Activated naive CD8-positive, alpha-beta T cell treated with anti-CD3 and anti-CD28 coated beads, Interleukin-2, amount 10 ng/mL, durations not matched to agents 7 days and 5 days (primary cell): ENCODE measurements at regions not wholly inside any gene's neighbourhood (a gene's known extent, or its start where the extent isn't known, plus 50 kb on each side); places are given as distances from the start of the nearest gene placed in this dataset.

Experiments
- ATAC-seq: fragments of 150-1000 bp; cut with Tn5 transposase; one replicate; pipeline ENCODE4 v1.10.0; 2021; ENCODE audit warnings: low read depth, moderate library complexity
- POLR2A ChIA-PET: fragments of 350-600 bp; sonication (Branson Sonifier 250); formaldehyde crosslinking; loops from one replicate; lab custom pipeline; 2021; ENCODE audit warnings: antibody characterized with exemption; lab: Charles Lee
- DNase-seq: peaks from one replicate; pipeline ENCODE4 v3.0.0; 2021
- H3K27ac Mint-ChIP-seq: one replicate; pipeline ENCODE4 v1.8.0; 2022; ENCODE audit warnings: mild to moderate bottlenecking, mixed read lengths
- H3K27me3 Mint-ChIP-seq: one replicate; pipeline ENCODE4 v1.8.0; 2022; ENCODE audit warnings: mild to moderate bottlenecking, moderate library complexity, mixed read lengths
- H3K36me3 Mint-ChIP-seq: one replicate; pipeline ENCODE4 v1.8.0; 2021; ENCODE audit warnings: mild to moderate bottlenecking, mixed read lengths
- H3K4me1 Mint-ChIP-seq: one replicate; pipeline ENCODE4 v1.8.0; 2021; ENCODE audit warnings: mixed read lengths
- H3K4me3 Mint-ChIP-seq: one replicate; pipeline ENCODE4 v1.8.0; 2022; ENCODE audit warnings: mild to moderate bottlenecking, moderate library complexity, mixed read lengths
- H3K9me3 Mint-ChIP-seq: one replicate; pipeline ENCODE4 v1.8.0; 2021; ENCODE audit warnings: mixed read lengths

DNA sequence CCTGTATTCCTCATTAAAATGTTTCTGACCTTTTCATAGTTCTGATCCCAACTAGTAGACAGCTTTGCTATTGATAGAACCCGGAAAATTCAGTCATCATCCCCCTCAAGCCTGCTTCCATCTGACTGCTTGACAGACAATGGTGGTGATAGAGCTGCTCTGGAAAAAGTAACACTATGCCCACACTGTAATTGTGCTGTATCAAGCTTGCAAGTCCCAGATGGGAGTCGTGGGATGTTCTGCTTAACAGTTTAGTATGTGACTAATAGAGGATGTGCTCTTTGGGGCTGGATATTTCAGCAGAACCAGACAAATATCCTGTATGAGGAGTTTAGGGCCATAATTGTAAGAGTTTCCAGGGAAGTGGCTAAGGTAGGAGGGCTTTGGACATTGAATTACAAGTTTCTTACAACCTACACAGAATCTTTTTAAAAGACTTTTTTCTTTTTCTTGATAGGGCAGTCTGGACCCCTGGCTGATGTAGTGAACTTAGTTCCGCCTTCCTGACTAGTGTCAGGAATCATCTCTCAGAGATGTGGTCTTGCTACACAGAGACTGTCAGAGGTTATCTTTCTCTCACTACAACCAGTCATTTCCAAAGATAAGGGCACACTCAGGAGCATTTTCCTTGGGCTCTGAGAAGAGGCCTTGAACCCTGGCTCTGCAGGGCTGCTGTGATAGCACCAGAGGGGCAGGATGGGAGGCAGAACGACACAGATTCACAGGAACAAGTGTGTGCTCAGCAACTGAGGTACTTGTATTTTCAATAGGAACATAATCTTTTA, 158.0 kb upstream of the RBMS1 start:
- H3K9me3 Mint-ChIP-seq, result no peaks in the 10 kb centered on the region
- H3K36me3 Mint-ChIP-seq, result no peaks in the 10 kb centered on the region
- ATAC-seq (no peak), DNase-seq (no peak)
- H3K4me3 Mint-ChIP-seq, result no peak overlapping the region
- POLR2A ChIA-PET, result no interaction called here
- H3K27me3 Mint-ChIP-seq, result peaks cover 5% of the 10 kb centered on the region
- H3K27ac Mint-ChIP-seq, result peak overlapping the region; percentile 15
- peaks cover 27% of the 10 kb centered on the region for H3K4me1 Mint-ChIP-seq

DNA sequence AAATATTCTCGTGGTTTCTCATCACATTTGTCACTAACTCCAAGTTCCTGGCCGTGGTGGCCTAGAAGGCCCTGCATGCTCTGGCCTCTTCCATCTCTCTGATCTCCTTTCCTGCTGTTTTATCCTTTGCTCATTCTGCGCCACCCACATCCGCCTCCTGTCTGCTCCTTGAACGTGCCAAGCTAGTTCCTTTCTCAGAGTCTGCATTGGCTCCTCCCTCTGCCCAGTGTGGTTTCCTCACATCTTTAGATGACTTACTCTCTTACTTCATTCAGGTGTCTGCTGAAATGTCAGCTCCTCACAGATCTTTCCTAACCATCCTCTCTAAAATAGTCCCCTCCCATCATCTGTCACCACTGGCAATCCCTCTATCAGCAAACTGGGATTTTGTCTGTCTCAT, 158.6 kb upstream of the RBMS1 start:
- ATAC-seq (peak; percentile 100), DNase-seq (peak; percentile 59)
- peaks cover 27% of the 10 kb centered on the region for H3K4me1 Mint-ChIP-seq
- peak overlapping the region; percentile 69 for H3K4me3 Mint-ChIP-seq
- peaks cover 10% of the 10 kb centered on the region for H3K27me3 Mint-ChIP-seq
- peak overlapping the region; percentile 75 for H3K27ac Mint-ChIP-seq
- no peaks in the 10 kb centered on the region for H3K36me3 Mint-ChIP-seq
- POLR2A ChIA-PET, result no interaction called here
- no peaks in the 10 kb centered on the region for H3K9me3 Mint-ChIP-seq

DNA sequence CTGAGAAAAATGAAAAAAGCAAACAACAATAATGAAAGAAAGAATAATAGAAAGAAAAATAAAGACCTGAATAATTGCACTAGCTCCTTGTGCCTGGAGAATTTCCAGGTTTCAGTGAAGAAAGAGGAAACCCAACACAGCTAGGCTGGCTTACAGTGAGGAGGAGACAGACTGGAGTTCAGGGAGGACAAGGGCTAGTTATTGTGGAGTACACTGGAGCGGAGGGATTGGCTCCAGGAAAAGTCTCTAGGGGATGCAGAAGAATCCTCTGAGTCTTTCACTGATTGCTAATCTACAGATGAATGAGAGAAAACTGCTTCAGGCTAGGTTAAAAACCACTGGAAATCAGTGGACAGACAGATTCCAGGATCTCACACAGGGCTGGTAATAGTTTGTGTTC, 163.6 kb upstream of the RBMS1 start:
- peaks cover 1% of the 10 kb centered on the region for H3K9me3 Mint-ChIP-seq
- POLR2A ChIA-PET, result no interaction called here
- H3K36me3 Mint-ChIP-seq, result peaks cover 6% of the 10 kb centered on the region
- H3K27ac Mint-ChIP-seq, result no peak overlapping the region
- H3K27me3 Mint-ChIP-seq, result peaks cover 22% of the 10 kb centered on the region
- no peak for DNase-seq
- H3K4me1 Mint-ChIP-seq, result peaks cover 11% of the 10 kb centered on the region
- no peak for ATAC-seq
- no peak overlapping the region for H3K4me3 Mint-ChIP-seq

DNA sequence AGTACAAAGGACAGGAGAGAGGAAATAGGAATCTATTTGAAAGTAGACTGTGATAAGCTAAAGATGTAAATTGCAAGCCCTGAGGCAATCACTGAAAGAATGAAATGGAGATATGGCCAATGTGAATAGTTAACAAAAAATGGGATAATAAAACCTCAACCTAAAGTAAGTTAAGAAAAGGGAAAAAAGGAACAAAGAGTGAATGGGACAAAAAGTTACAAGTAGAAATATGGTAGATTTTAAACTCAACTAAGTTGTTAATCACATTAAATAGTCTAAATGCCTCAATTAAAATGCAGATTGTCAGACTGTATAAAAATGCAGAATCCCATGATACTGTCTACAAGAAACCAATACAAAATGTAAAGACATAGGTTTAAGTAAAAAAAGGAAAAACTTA, 165.2 kb upstream of the RBMS1 start:
- DNase-seq (no peak), ATAC-seq (no peak)
- Mint-ChIP-seq H3K27ac (no peak overlapping the region), H3K4me1 (no peaks in the 10 kb centered on the region), H3K36me3 (peaks cover 6% of the 10 kb centered on the region), H3K4me3 (no peak overlapping the region), H3K9me3 (peaks cover 1% of the 10 kb centered on the region), H3K27me3 (peaks cover 22% of the 10 kb centered on the region)
- POLR2A ChIA-PET, result no interaction called here

DNA sequence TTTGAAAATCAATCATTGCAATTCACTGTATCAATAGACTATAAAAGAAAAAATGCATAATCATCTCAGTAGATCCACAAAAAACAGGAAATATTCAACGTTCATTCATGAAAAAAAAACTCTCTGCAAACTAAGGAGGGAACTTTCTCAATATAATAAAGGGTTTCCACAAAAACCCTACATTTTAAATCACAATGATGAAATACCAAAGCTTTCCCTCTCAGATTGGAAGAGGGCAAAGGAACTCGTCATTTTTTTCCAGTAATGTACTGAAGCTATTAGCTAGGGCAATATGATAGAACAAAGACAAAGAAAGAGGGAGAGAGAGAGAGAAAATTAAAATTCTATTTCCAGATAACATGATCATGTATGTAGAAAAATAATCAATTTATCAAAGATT, 167.1 kb upstream of the RBMS1 start:
- peaks cover 1% of the 10 kb centered on the region for H3K9me3 Mint-ChIP-seq
- POLR2A ChIA-PET, result no interaction called here
- ATAC-seq (no peak), DNase-seq (no peak)
- H3K27ac Mint-ChIP-seq, result no peak overlapping the region
- peaks cover 18% of the 10 kb centered on the region for H3K27me3 Mint-ChIP-seq
- H3K36me3 Mint-ChIP-seq, result peaks cover 6% of the 10 kb centered on the region
- H3K4me3 Mint-ChIP-seq, result no peak overlapping the region
- H3K4me1 Mint-ChIP-seq, result peaks cover under 1% of the 10 kb centered on the region

DNA sequence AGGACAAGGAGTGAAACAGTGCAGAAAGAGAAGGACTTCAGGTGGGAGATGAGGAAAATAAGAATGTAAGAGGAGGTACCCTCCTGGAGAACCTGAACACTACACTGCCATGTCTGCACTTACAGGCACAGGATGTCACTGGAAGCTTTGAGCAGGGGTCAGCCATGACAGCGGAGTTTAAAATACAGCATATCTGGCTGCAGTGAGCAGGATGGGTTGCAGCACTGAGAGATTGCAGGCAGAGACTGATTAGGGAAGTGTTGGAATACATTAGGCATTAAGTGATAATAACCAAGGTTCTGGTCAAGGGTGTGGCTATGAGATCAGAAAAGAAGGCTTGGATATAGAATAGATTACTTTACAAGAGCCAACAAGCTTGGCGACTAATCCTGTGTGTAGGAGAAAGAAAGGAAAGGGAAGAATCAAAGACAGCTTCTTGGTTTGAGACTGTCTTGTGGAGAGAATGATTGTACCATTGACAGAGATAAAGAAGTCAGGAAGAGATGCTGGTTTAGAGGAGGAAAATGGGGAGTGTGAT, 171.1 kb upstream of the RBMS1 start:
- Mint-ChIP-seq H3K9me3 (no peaks in the 10 kb centered on the region), H3K4me3 (no peak overlapping the region), H3K27me3 (no peaks in the 10 kb centered on the region), H3K36me3 (no peaks in the 10 kb centered on the region), H3K4me1 (peaks cover 17% of the 10 kb centered on the region), H3K27ac (no peak overlapping the region)
- ATAC-seq (no peak), DNase-seq (no peak)
- POLR2A ChIA-PET, result no interaction called here

DNA sequence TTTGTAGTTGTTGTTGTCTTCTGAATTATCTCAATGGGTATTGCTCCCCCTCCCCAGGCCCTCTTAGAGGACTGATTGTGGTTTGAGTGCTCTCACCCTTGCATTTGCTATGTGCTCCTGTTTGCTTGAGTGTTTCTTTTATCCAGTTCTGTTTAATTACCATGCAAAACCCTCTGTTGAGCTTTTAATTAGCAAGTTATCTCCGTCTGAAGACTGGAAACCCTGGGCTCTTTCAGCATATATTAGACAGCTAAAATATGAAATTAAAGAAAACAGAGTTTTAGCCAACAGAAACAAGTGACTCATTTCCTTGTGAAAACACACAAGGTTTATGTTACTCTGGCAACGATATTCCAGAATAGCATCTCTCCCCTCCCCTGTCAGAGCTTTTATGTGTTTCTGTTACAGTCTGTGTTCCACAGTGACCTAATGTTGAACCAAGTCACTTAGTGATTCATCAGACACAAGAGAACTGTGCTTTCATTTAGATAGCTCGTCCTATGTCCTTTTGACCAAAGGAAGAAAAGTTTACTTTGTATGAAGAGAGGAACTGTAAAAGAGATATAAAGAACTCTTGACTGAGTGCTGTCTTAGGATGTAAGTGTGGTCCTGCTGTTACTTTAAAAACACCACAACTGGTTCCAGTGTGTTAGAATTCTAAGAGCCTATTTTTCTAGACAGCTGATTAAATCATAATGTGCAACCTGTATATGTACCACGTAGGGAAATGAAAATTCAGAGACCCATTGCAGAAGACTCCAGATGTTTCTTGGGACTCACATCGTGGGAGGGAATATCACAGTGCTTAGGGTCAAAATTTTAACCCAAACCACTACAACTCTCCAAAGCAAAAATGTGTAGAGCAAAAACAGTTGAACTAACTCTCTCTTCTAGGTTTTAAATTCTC, 172.8 kb upstream of the RBMS1 start:
- H3K36me3 Mint-ChIP-seq, result no peaks in the 10 kb centered on the region
- H3K27ac Mint-ChIP-seq, result no peak overlapping the region
- H3K9me3 Mint-ChIP-seq, result no peaks in the 10 kb centered on the region
- DNase-seq, result no peak
- ATAC-seq, result peak; percentile 67
- no peaks in the 10 kb centered on the region for H3K27me3 Mint-ChIP-seq
- peaks cover 17% of the 10 kb centered on the region for H3K4me1 Mint-ChIP-seq
- peak overlapping the region; percentile 35 for H3K4me3 Mint-ChIP-seq
- POLR2A ChIA-PET, result interaction anchor here (0.6 kb wide), 1 partner anchor 216 kb away, joined by 3 read pairs; no protein-coding TSS in a partner anchor

DNA sequence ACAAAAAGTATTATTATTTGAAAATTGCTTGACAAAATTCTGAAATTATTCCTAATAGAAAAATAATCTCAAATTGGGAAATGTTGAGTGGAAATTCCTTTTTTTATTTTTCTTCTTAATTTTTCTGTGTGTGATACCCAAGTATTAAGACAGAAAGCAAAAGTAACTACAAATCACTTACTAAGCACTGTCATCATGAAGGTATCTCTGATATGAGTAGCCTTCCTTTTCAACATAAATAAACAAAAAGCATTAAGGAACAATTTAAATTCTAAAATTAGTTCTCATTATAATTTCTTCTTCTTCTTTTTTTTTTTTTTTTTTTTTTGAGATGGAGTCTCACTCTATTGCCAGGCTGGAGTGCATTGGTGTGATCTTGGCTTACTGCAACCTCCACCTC, 174.2 kb upstream of the RBMS1 start:
- no peak overlapping the region for H3K27ac Mint-ChIP-seq
- POLR2A ChIA-PET, result no interaction called here
- H3K36me3 Mint-ChIP-seq, result peaks cover 2% of the 10 kb centered on the region
- no peak for ATAC-seq
- no peaks in the 10 kb centered on the region for H3K27me3 Mint-ChIP-seq
- DNase-seq, result no peak
- peaks cover 17% of the 10 kb centered on the region for H3K4me1 Mint-ChIP-seq
- no peak overlapping the region for H3K4me3 Mint-ChIP-seq
- peaks cover 1% of the 10 kb centered on the region for H3K9me3 Mint-ChIP-seq

DNA sequence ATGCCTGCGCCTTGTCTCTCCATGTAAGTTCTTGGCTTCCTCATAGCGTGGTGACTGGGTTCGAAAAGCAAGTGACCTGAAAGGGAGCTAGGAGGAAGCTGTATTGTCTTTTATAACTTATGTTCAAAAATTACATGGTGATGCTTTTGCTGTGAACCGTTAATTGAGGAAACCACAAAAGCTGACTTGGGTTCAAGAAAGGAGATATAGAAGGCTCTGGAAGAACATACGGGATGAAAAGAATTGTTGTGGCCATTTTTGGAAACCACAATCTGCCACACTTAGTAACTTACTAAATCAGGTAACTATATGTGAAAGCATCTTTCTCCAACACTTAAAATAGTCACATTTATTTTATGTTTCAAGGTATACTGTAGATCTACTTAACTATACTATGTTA, 177.0 kb upstream of the RBMS1 start:
- POLR2A ChIA-PET, result no interaction called here
- Mint-ChIP-seq H3K27me3 (no peaks in the 10 kb centered on the region), H3K4me3 (no peak overlapping the region), H3K9me3 (peaks cover 1% of the 10 kb centered on the region), H3K4me1 (peaks cover 17% of the 10 kb centered on the region), H3K27ac (no peak overlapping the region), H3K36me3 (peaks cover 2% of the 10 kb centered on the region)
- ATAC-seq, result no peak
- DNase-seq, result no peak

DNA sequence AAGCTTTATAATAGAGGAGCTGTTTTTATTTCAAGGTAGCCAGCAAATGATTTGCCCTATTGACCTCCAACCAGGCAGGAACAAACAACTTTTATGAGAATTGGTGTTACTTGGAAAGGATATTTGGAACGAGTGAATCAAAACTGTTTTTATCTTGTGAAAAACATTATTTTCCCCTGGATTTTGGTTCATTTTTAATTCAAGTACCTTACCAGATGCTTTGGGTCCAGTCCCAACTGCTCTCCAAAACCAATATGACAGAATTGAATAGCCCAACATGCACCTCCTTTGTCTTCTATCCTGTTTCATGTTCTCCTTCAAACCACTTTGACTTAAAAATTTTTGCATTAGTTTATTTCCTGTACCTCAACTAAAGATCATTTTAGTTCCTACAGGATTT, 178.6 kb upstream of the RBMS1 start:
- no peak overlapping the region for H3K4me3 Mint-ChIP-seq
- ATAC-seq (no peak), DNase-seq (no peak)
- no peaks in the 10 kb centered on the region for H3K27me3 Mint-ChIP-seq
- POLR2A ChIA-PET, result no interaction called here
- peaks cover 1% of the 10 kb centered on the region for H3K9me3 Mint-ChIP-seq
- H3K36me3 Mint-ChIP-seq, result peaks cover 2% of the 10 kb centered on the region
- H3K4me1 Mint-ChIP-seq, result peaks cover 3% of the 10 kb centered on the region
- H3K27ac Mint-ChIP-seq, result no peak overlapping the region

DNA sequence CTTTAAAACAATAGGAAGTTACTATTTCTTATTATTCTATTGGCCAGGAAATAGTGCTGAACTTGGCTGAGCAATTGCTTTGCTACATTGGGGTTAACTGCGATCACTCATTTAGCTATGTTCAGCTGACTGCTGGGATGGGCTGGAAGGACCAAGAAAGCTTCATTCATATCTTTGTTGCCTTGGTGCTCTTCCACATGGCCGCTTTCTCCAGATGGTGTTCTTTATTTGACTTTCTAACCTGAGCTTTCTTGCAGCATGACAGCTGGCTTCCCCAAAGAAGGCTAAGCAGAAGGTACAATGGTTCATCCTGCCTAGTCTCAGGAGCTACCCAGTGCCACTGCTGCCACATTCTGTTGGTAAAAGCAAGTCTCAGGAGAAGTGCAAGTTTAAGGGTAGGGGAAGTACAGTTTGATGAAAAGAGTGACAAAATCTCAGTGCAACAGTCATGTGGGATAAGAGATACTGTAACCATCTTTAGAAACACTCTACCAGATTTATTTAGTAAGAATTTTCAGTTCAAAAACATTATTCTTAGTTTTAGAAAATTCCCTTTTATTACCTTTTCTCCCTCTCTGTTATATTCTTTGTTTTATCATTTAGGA, 180.6 kb upstream of the RBMS1 start:
- no peak overlapping the region for H3K4me3 Mint-ChIP-seq
- peaks cover 2% of the 10 kb centered on the region for H3K27me3 Mint-ChIP-seq
- no peak overlapping the region for H3K27ac Mint-ChIP-seq
- POLR2A ChIA-PET, result no interaction called here
- H3K4me1 Mint-ChIP-seq, result no peaks in the 10 kb centered on the region
- no peak for DNase-seq
- peaks cover 1% of the 10 kb centered on the region for H3K9me3 Mint-ChIP-seq
- no peak for ATAC-seq
- H3K36me3 Mint-ChIP-seq, result peaks cover 2% of the 10 kb centered on the region

DNA sequence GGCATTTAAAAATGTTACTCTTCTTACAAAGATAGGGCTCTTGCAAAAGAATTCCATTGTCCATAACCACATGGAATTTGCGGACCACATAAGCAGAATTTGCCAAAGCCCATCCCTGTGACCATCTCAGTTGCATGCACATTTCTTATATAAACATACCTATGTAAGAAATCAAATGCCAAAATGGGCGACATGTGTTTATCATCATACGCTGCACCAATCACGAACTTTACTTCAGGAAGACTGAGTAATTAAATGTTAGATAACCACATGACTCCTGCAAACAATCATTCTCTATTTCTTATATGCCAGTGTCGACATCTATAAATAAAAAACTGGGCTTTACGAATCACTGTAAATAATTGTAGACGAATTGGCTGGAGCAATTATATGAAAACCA, 186.1 kb upstream of the RBMS1 start:
- H3K4me3 Mint-ChIP-seq, result no peak overlapping the region
- H3K36me3 Mint-ChIP-seq, result no peaks in the 10 kb centered on the region
- peaks cover 4% of the 10 kb centered on the region for H3K27me3 Mint-ChIP-seq
- no peak overlapping the region for H3K27ac Mint-ChIP-seq
- no peak for DNase-seq
- ATAC-seq, result no peak
- H3K9me3 Mint-ChIP-seq, result peaks cover 6% of the 10 kb centered on the region
- POLR2A ChIA-PET, result no interaction called here
- H3K4me1 Mint-ChIP-seq, result no peaks in the 10 kb centered on the region

DNA sequence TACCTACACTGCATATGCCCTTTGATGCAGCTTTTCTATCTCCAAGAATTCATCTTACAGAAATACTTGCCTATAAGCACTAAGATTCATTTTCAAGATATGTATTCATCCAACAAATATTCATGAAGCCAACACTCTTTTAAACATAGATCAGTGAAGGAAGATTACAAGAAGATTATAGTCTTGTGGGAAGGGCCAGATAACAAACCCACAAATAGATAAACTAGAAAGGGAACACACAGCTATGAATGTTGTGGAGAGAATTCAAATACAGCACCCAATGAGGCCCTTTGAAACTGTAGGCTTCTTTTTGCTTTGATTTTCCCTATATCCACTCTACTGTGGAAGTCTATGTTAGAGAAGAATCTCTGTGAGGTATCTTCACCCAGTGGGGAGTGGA, 186.7 kb upstream of the RBMS1 start:
- POLR2A ChIA-PET, result no interaction called here
- Mint-ChIP-seq H3K27ac (no peak overlapping the region), H3K36me3 (no peaks in the 10 kb centered on the region), H3K4me1 (no peaks in the 10 kb centered on the region), H3K4me3 (no peak overlapping the region), H3K9me3 (peaks cover 6% of the 10 kb centered on the region), H3K27me3 (peaks cover 5% of the 10 kb centered on the region)
- ATAC-seq, result no peak
- no peak for DNase-seq
